Epithelial cell of prostate (primary cell): ENCODE measurements at regions not wholly inside any gene's neighbourhood (a gene's known extent, or its start where the extent isn't known, plus 50 kb on each side); places are given as distances from the start of the nearest gene placed in this dataset.
"Not testable (repeated sequence)": the region's sequence is repeated elsewhere in the genome, so short reads cannot be mapped to it uniquely, and the experiment has no call there.

Experiments
- DNase-seq: peaks from one replicate; pipeline ENCODE4 v3.0.0-alpha.2; 2011; ENCODE audit warnings: low read depth, low spot score
- H3K27ac ChIP-seq: fragments of 450-650 bp; 2 replicates; pipeline ENCODE4 v1.5.1; 2017; ENCODE audit warnings: mild to moderate bottlenecking

DNA sequence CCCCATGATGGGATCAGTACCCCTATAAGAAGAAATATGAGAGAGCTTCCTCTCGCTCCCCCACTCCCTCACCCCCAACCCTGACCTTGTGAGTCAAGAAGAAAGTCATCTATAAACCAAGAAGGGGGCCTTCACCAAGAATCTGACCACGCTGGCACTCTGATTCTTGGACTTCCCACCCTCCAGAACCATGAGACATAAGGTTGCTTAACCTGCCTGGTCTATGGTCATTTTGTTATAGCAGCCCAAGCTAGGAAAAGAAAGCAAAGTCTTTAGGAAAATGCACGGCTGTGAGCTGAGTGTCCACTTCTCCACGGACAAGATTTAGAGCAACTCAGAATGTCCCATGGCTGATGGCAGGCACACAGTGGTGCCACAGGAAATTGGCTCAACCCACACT, 333.5 kb downstream of the SOX9 start:
- no peak for DNase-seq
- H3K27ac ChIP-seq = no peak overlapping the region

DNA sequence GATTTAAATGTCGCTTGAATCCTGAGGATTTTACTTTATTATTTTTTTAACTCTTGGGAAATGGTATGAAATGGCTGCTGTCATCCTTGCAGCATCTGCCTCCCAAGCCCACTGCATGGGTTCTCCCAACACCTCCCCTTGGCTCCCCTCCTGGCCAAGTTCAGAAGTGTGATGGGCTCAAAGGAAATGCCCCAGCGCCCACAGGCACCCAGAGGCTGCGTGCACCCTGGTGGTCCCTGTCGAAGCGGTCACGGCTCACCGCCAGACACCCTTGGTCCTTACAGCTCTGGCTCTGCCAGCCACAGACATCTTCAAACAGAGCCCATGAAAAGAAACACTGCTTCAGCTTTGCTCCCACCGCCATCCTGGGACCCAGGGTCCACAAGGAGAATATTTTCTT, 334.7 kb downstream of the SOX9 start:
- no peak for DNase-seq
- peak overlapping the region; percentile 36 for H3K27ac ChIP-seq

DNA sequence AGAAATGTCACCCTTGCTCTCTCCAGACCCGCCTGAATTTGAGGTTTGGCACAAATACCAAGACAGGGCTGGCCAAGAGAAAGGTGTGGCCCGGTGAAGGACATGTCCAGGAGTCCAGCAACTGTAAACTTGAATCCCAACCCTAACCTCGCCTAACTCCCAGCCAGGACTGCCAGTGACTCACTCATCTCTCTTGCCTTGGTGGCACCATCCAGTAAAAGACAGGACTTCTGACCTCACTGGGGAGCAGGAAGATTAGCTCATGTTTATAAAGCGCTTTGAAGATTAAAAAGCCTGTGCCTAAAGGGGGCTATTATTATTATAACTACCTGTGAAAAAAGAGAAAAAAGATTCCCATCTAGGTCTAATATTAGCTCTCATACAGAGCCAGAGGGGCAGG, 335.3 kb downstream of the SOX9 start:
- peak overlapping the region; percentile 36 for H3K27ac ChIP-seq
- DNase-seq = no peak

DNA sequence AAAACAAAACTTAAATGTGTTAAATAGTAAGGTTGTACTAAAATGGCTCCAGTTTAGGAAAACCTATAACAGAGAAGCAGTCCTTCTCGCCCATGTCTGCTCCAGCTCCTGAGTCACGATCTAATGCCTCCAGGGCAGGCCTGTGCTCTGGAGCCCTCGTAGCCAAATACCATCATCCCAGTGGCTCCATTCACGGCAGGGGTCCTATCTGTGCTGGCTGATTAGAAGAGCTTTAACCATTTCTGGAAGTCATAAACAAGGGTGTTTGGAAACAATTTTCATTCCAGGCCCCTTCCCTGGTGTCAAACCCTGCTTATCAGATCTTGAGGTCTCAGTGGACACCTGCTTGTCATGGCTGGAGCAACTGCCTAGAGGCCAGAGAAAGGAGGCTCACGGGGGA, 336.9 kb downstream of the SOX9 start:
- no peak for DNase-seq
- H3K27ac ChIP-seq = no peak overlapping the region

DNA sequence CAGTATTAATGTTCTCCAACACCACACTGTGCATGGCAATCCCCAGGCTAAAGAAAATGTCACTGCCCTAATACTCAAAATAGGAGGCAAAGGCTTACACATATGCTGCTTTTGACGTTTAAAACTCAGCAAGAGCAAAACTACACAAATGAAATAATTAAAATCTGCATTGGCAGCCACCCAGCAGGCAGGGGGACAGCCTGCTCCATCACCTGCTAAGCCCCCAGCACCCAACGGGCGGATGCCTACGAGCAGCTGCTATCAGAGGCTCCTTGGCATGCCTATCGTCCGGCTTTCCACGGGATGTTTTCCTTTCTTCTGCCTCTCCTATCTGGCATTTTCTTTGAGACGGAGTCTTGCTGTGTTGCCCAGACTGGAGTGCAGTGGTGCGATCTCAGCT, 337.5 kb downstream of the SOX9 start:
- H3K27ac ChIP-seq = peak overlapping the region; percentile 97
- DNase-seq = no peak

DNA sequence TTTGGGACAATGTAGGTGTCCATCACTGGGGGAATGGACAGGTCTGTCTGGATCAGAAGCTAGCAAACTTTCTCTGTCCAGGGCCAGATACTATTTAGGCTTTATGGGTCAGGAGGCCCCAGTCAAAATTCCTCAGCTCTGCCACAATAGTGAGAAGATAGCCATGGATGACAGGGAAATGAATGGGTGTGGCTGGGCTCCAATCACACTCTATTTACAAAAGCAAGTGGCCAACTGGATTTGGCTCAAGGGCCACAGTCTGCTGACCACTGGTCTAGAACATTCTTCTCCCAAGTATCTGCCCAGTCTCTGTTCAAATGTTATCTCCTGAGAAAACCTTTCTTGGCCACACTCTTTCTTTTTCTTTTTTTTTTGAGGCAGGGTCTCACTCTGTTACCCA, 339.9 kb downstream of the SOX9 start:
- H3K27ac ChIP-seq = peak overlapping the region; percentile 97
- no peak for DNase-seq

DNA sequence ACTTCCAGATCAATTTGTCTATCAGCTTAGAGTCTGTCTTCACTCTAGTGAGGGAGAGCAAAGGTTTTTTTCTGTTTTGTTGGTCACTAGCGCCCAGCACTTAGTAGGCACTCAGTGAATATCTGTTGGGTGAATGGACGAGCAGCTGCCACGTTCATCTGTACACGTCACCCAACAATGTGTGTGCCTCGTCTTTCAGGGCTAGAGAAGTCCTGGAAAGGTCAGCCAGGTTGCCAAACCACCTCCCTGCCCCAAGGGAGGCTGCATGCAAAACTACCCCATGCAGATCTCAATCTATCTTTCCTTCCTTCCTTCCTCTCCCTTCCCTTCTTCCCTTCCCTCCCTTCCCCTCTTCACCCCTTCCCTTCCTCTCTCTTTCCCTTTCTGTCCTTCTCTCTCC, 340.9 kb downstream of the SOX9 start:
- peak overlapping the region; percentile 97 for H3K27ac ChIP-seq
- DNase-seq = no peak

DNA sequence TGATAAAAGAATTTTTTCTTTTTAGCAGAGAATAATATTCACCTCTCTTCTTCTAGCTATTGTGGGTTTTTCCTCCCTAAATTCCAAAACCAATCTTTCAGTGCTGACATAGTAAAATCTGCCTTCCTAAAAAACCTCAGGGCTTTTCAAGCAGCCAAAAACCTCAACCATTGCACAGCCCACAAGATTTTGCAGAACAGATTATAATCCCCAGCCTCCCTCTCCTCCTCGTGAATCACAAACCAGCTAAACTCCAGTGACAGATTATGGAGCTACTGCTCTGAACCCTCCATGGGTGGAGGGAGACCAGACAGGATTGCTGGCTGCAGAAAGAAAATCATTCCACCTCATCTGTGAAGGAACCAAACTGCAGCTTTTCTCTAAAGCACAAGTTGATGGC, 341.6 kb downstream of the SOX9 start:
- DNase-seq = no peak
- H3K27ac ChIP-seq = peak overlapping the region; percentile 97

DNA sequence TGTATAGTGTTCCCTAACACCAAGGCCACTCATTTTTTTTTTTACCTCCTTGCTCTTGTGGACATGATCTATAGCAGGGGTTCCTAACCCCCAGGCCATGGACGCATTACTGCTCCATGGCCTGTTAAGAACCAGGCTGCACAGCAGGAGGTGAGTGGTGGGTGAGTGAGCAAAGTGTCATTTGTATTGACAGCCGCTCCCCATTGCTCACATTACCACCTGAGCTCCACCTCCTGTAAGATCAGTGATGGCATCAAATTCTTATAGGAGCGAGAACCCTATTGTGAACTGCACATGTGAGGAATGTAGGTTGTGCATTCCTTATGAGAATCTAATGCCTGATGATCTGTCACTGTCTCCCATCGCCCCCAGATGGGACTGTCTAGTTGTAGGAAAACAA, 342.0 kb downstream of the SOX9 start:
- peak; percentile 27 for DNase-seq
- peak overlapping the region; percentile 97 for H3K27ac ChIP-seq

DNA sequence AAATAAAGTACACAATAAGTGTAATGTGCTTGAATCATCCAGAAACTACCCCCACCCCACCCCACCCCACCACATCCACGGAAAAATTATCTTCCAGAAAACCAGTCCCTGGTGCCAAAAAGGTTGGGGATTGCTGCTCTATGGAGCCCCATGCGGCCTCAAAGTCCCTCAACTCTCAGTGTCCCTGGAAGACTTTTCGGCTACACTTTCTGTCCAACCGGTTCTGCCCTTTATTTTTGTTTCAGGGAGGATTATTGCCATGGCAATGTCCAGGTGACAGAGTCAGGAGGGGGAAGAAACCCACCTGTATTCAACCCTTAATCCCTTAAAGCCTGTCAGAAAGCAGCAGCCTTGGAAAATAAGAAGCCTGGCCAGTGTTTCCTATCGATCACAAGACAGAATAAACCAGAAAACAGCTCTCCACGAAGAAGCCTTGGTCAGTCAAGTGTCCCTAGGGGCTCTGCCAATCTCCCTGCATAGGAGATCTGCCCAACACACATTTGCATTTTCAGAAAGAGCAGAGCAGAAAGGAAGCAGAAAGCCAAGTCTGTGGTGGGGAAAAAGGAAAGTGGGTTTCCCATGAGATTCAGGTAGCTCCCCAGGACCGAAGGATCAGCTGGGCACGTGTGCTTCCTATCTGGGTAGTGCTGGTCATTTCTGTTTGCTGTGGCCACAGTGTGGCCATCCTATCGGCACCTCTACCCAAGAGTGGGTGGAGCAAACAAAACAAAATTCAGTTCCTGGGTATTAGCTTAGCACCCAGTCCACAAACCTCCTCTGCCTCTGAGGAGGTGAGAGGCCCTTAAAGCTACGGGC, 342.7 kb downstream of the SOX9 start:
- peak overlapping the region; percentile 97 for H3K27ac ChIP-seq
- DNase-seq = no peak

DNA sequence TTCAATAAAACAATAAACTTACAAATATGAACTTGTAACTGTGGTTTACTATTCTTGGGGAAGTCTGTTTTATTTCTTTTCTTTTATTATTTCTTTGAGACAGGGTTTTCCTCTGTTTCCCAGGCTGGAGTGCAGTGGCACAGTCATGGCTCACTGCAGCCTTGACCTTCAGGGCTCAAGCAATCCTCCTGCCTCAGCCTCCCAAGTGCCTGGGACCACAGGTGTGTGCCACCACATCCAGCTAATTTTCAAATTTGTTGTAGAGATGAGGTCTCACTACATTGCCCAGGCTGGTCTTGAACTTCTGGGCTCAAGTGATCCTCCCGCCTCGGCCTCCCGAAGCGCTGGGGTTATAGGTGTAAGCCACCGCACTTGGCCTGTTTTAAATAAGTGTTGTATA, 343.4 kb downstream of the SOX9 start:
- H3K27ac ChIP-seq = peak overlapping the region; percentile 97
- not testable (repeated sequence) for DNase-seq

DNA sequence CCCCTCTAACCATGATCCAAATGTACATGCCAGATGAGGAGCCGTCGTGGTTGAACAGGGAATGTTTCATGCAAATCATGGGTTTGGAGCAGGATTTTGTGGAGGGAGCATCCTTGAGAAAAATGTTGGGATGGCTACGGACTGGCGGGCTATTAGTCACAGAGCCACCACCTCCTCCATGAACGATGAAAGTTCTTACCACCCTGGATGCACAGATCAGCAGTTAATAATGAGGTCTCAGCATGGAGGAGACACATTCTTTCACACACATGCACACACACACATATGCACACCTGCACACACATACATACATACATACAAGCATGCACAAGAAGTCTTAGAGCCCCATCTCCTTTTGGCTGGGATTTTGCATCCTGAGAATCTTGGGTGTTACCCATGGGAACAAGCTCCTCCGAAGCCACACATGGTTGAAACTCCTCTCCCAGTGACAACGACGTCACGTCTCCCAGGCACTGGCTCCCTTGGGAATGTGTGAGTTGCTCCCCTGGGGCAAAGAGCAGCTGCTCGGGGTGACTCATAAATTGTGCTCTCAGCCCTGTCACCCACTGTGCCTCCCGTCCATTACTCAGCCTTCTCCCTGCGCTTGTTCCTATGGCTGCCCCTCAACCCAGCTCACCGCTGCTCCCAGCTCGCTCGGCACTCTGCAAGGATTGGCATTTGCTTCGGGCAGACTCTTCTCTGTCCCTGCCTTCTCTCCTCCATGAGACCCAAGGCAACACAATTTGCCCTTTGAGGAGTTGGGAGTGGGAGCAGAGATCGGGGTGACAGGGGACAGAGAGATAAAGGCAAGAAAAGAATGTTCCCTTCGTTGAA, 344.6 kb downstream of the SOX9 start:
- H3K27ac ChIP-seq = peak overlapping the region; percentile 97
- peak; percentile 94 for DNase-seq

DNA sequence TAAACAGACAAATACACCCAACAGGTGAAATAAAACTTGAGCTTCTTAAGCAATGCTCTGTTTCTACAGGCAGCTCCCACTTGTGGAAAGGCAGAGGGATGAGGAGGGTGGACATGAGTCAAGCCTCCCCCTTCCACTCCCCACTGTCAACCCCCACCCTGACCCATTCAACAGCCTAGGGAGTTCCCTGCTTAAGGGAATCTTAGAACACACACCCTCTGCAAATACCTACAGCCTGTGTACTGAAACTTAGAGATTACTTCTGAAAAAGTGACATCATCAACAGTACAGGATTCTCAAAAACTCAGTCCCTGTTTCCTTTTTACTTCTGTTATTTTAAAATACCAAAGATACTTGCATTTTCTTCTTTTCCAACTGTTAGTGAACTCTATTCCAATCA, 345.4 kb downstream of the SOX9 start:
- peak; percentile 95 for DNase-seq
- peak overlapping the region; percentile 97 for H3K27ac ChIP-seq

DNA sequence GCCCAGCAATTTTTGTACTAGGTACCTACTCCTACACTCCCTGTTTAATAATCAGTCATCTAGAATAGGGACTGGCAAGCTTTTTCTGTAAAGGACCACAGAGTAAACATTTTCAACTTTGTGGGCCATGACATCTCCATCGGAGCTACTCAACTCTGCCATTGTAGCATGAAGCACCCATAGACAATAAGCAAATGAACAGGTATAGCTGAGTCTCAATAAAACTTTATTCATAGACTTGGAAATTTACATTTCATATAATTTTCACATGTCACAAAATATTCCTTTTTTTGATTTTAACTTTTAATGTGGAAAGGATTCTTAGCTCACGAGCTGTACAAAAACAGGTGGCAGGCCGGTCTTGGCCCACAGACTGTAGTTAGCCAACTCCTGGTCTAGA, 345.8 kb downstream of the SOX9 start:
- H3K27ac ChIP-seq = peak overlapping the region; percentile 97
- DNase-seq = no peak

DNA sequence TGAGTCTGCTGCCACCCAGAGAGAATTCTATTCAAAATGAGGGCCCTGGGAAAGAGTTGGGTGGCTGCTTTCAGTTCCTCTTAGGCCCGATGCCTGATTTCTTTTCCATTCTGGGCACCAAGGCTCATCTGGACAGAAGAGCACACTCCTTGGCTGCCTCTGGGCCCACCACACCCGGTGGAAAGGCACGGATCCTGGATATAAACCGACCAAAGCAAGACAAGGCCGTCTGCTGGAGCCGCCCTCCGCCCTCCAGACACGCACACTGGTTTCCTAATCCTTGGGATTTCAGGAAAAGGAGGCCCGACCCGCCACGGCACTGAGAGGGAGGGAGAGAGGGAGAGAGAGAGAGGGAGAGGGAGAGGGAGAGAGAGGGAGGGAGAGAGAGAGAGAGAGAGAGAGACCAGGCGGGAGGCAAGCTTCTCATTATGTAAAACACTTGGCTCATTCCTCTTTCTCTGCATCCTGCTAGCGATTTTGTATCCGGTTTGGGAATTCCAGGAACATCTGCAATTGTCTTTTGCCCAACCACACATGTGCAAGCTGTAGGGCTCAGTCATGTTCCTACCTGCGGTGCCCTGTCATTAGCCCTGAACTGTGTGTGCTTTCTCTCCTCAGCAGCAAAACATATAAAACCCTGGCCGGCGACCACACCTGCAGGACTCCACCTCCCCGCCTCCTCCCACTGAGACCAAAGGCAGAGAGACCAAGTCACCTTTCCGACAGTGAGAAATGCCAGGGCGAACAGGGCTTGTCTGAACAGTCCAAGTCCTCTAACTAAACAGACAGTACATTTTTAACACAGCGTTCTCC, 347.2 kb downstream of the SOX9 start:
- peak overlapping the region; percentile 97 for H3K27ac ChIP-seq
- peak; percentile 83 for DNase-seq

DNA sequence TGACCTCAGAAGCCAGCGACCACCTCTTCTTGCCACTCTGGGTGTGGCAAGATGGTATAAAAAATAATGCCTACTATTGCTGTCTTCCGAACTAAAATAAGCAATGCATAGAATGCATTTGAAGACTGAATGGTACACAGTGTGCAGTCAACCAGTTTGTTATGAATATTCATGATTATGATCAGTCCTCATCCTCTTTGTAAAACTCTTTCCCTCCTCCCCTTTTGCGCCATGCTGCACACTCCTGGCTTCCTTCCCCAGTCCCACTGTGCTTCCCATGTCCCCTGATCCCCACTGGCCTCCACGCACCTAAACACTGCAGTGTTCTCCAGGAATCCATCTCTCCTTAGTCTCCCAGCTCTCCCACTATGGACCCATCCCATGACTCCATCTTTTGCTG, 348.0 kb downstream of the SOX9 start:
- peak overlapping the region; percentile 97 for H3K27ac ChIP-seq
- no peak for DNase-seq

DNA sequence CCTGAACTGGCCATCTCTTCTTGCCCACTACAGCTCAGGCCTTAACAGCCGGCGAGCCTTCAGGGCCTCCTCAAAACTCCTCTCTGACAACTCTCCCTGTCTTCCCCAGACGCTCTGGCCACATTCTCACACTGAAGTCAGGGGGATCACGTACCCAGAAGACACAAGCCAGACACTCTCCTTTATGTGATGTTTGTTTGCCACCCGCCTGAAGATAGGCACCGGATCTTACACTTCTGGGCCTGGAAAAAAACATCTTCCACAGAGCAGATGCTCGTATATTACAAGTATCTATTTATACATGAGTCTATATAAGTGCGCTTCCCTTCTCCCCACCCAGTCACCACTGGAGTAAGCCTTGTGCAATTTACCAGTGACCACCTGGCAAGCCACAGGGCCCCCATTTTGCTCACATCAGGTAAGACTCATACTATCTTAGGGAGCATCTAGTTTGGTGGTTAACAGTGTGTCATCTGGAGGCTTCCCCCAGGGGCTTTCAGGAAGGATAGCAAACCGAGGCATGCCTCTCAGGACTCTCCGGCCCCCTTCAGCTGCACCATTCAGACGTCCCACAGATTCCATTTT, 349.4 kb downstream of the SOX9 start:
- H3K27ac ChIP-seq = peak overlapping the region; percentile 97
- no peak for DNase-seq

DNA sequence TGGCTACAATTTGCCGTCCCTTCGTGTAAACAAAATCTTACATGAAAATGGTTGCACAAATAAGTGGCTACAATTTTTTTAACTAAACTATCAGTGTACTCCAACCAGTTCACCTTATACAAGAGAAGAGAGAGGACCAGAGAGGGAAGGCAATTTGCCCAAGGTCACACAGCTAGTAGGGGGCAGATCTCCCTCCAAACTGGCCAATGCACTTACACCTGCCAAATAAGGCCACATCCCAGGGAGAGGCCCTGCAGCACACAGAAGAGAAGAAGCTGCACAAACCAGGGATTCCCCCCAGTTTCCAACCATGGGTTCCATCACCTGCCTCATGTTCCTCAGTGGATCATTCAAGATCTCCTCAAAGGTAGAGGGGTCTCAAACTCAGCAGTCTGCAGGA, 349.9 kb downstream of the SOX9 start:
- DNase-seq = no peak
- H3K27ac ChIP-seq = no peak overlapping the region

DNA sequence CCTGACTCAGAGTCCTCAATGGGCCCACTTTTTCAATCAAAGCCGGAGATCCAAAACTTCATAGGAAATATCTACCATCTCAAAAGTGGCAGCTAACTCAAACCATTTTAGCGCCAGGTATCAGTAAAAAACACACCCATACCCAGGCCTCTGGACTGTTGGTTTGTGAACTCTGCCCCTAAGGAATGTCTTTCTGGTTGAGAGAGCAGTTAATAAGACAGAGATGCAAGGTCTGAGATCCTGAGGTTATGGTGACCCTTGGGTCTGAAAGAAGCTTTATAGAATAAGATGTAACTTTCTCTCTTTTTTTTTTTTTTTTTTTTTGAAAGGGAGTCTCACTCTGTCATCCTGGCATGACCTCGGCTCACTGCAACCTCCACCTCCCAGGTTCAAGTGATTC, 350.5 kb downstream of the SOX9 start:
- DNase-seq = no peak
- H3K27ac ChIP-seq = no peak overlapping the region

DNA sequence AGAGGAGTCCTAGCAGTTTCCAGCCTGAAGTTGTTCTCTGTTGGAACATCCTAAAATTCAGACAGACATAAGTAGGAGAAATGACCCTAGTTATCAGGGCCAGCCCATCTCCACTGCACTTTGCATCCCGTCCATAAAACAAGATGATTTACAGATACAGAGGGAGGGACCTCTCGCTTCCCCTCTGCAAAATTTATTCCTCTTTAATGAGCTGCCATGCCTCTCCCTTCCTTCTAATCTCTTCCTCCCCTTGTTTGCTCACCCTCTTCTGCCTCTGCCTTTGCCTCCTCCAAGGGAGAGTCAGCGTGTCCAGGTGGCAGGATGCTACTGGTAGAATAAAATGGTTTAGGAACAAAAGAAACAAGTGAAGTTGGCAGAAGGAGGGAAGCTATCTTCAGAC, 351.3 kb downstream of the SOX9 start:
- H3K27ac ChIP-seq = no peak overlapping the region
- no peak for DNase-seq
